ENCODE measurements at regions not wholly inside any gene's neighbourhood (a gene's known extent, or its start where the extent isn't known, plus 50 kb on each side); places are given as distances from the start of the nearest gene placed in this dataset.

DNA sequence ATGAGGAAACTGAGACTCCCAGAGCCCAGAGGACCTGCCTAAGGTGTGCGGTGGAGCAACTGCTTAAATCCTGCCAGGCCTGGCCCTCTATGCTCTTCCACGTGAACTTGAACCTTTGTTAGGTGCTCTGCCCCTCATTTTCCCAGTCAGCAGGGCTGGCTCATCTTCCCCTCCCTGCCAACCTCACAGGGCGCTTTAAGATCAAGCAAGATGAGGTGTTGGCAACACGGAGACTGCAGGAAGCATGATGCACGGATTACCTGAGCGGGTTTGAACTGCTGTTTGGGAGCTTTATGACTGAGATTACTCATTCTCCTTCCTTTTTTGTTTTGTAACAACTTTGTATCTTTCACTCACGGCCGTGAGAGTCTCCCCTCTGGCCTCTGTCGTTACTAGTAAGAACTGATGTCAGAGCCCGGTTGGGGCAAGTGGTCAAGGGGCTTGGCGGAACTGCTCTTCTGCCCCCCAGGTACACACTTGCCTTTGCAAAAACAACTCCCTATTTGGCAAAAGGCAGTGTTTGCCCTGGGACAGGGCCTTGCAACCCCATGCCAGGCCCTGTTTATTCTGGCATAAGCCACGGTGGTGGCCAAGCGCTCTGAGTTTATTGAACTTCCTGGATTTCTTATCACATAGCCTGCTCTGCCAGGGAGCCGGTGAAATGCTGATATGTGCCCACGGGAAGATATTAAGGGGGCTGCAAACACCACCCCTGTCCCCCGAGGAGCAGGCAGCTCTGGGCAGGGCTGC lies 127.8 kb downstream of the INHBB start:
- Mint-ChIP-seq H3K4me3 (no peak overlapping the region), H3K9me3 (no peaks in the 10 kb centered on the region), H3K27ac (no peak overlapping the region), H3K4me1 (no peaks in the 10 kb centered on the region), H3K27me3 (no peaks in the 10 kb centered on the region), H3K36me3 (ENCODE audit: low read depth) (no peaks in the 10 kb centered on the region)
- ChIA-PET POLR2A (no interaction called here), CTCF (no interaction called here)
- DNase-seq (no peak), ATAC-seq (ENCODE audit: low read depth) (no peak)
- intact Hi-C loops (cut with micrococcal nuclease): no loop called here
- TF ChIP-seq, protein P1, sequence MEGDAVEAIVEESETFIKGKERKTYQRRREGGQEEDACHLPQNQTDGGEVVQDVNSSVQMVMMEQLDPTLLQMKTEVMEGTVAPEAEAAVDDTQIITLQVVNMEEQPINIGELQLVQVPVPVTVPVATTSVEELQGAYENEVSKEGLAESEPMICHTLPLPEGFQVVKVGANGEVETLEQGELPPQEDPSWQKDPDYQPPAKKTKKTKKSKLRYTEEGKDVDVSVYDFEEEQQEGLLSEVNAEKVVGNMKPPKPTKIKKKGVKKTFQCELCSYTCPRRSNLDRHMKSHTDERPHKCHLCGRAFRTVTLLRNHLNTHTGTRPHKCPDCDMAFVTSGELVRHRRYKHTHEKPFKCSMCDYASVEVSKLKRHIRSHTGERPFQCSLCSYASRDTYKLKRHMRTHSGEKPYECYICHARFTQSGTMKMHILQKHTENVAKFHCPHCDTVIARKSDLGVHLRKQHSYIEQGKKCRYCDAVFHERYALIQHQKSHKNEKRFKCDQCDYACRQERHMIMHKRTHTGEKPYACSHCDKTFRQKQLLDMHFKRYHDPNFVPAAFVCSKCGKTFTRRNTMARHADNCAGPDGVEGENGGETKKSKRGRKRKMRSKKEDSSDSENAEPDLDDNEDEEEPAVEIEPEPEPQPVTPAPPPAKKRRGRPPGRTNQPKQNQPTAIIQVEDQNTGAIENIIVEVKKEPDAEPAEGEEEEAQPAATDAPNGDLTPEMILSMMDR (IDR thresholded peaks at IDR 0.05): no peak

DNA sequence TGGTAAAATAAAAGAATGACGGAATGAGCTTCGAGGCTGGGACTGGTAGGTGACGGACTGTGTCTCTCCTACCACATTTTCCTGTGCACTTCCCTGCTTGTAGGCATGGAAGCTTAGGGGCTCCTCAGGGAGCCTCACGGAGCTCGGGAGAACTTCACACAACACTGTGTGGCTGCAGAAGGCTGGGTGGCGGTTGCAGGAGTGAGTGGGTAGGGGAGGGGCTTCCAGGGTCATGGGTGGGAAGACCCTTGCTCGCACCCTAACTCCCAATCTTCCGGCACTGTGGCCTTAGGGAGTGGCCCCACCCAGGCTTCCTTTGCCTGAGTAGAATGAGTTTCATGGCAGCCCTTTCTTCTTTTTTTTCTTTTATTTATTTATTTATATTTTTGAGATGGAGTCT lies 128.6 kb downstream of the INHBB start:
- H3K27me3 Mint-ChIP-seq: no peaks in the 10 kb centered on the region
- no peak overlapping the region for H3K27ac Mint-ChIP-seq
- no peaks in the 10 kb centered on the region for H3K4me1 Mint-ChIP-seq
- no peak overlapping the region for H3K4me3 Mint-ChIP-seq
- DNase-seq (no peak), ATAC-seq (ENCODE audit: low read depth) (no peak)
- no peaks in the 10 kb centered on the region for H3K9me3 Mint-ChIP-seq
- H3K36me3 Mint-ChIP-seq (ENCODE audit: low read depth): no peaks in the 10 kb centered on the region
- ChIA-PET CTCF (no interaction called here), POLR2A (no interaction called here)
- intact Hi-C loops (cut with micrococcal nuclease): no loop called here
- TF ChIP-seq, protein P1 (IDR thresholded peaks at IDR 0.05): no peak

DNA sequence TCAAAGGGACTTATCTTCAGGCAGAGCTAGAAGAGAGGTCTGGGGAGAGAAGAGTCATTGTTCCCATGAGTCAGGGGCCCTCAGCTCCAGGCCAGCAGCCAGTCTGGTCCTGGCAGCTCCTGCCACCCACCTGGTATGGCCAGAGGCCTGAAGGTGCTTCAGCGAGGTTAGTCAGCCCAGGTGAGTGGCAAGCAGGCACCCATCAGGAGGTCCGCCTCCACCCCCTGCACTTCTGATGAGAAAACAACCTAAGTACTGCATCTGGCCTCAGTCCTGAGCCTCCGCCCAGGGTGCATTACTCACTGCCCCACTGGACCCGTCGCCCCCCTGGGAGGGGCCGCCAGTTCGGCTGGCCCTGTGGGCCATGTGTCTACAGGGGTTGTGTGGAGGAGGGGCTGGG lies 130.2 kb downstream of the INHBB start:
- intact Hi-C loops (cut with micrococcal nuclease): no loop called here
- H3K4me1 Mint-ChIP-seq: no peaks in the 10 kb centered on the region
- POLR2A ChIA-PET: no interaction called here
- no peaks in the 10 kb centered on the region for H3K36me3 Mint-ChIP-seq (ENCODE audit: low read depth)
- TF ChIP-seq, protein P1 (IDR thresholded peaks at IDR 0.05): no peak
- ATAC-seq (ENCODE audit: low read depth) (no peak), DNase-seq (no peak)
- CTCF ChIA-PET: no interaction called here
- no peaks in the 10 kb centered on the region for H3K9me3 Mint-ChIP-seq
- H3K27me3 Mint-ChIP-seq: no peaks in the 10 kb centered on the region
- no peak overlapping the region for H3K27ac Mint-ChIP-seq
- H3K4me3 Mint-ChIP-seq: no peak overlapping the region

DNA sequence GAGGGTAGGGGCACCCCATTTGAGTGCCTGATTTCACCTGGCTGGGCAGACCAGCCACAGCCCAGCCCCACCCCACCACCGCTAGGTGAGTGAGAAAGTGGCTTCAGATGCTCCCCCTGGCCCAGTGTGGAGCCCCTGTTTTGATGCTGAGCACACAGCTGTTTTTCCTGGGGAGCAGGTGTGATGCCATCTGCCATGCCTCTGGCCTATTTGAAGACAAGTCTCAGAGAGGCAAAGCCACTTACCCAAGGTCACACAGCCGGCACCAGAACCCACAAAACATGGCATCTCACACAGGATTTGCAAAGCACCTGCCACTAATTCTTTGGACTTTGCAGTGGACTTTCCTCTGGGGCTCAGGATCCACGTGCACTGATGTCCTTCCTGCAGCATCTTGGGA lies 131.3 kb downstream of the INHBB start:
- CTCF ChIA-PET: no interaction called here
- TF ChIP-seq, protein P1 (IDR thresholded peaks at IDR 0.05): no peak

DNA sequence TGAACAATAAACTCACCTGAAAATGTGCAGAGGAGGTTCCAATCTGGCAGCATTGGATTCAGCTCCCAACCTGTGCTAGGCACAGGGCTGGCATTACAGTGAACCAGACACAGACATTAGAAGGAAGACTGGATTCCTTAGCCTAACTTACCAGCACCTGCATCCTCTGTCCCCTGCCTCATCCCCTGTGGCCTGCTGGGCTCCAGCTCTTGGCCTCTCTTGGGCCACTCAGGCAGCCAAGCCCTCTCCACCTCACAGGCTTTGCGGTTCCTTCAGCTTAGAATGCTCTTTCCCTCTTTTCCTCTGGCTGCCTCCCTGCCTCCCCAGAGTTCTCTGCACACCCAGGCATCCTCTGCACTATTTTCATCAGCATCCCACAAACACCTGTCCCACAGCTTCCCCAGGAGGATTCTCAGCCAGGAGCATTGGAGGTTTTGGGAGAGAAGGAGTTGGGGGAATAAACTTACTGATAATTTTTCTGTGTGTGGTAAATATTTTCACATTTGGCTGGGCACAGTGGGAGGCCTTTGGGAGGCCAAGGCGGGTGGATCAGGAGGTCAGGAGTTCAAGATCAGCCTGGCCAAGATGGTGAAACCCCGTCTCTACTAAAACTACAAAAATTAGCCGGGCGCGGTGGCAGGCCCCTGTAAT lies 132.0 kb downstream of the INHBB start:
- Mint-ChIP-seq H3K9me3 (no peaks in the 10 kb centered on the region), H3K4me1 (no peaks in the 10 kb centered on the region), H3K27me3 (no peaks in the 10 kb centered on the region), H3K36me3 (ENCODE audit: low read depth) (no peaks in the 10 kb centered on the region), H3K4me3 (no peak overlapping the region), H3K27ac (no peak overlapping the region)
- ATAC-seq (ENCODE audit: low read depth) (no peak), DNase-seq (no peak)
- ChIA-PET CTCF (no interaction called here), POLR2A (no interaction called here)
- intact Hi-C loops (cut with micrococcal nuclease): no loop called here
- TF ChIP-seq, protein P1 (IDR thresholded peaks at IDR 0.05): no peak

More for the DNA sequence above, 131.3 kb downstream of the INHBB start:
- POLR2A ChIA-PET: no interaction called here
- Mint-ChIP-seq H3K36me3 (ENCODE audit: low read depth) (no peaks in the 10 kb centered on the region), H3K4me1 (no peaks in the 10 kb centered on the region), H3K27me3 (no peaks in the 10 kb centered on the region), H3K27ac (no peak overlapping the region), H3K9me3 (no peaks in the 10 kb centered on the region), H3K4me3 (no peak overlapping the region)
- intact Hi-C loops (cut with micrococcal nuclease): no loop called here
- no peak for DNase-seq
- ATAC-seq (ENCODE audit: low read depth): no peak

Data from activated B cell treated with CpG ODN at 0.5 μM for 24 hours (primary cell).